ENCODE measurements at regions not wholly inside any gene's neighbourhood (a gene's known extent, or its start where the extent isn't known, plus 50 kb on each side); places are given as distances from the start of the nearest gene placed in this dataset.

DNA sequence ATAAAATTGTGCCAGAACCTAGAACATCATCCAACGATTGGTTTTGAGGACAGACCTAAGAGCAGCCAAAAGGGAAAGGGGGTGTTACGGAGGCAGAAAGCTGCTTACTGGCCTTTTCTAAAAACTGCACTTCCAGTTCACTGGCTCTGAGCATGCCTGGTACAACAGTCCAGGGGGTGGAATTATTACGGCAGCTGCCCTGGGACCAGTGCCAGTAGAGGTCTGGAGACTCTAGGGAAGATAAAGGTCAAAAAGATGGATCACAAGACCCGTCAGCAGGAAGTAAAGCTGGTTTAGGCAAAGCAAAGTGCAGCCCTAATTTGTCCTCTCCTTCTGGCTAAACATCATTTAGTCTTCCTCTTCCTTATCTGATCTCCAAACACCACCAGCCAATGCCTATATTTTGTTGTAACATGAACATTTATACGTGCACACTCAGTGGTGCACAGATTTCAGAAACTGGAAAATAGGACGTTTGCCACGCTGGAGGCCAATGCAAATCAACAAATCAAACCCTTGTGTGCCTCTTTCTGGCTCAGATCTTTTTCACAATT is 216.4 kb upstream of the DPP6 start:
- no peak overlapping the region for H3K4me3 ChIP-seq (ENCODE audit: low read length)
- TF ChIP-seq, protein P1, sequence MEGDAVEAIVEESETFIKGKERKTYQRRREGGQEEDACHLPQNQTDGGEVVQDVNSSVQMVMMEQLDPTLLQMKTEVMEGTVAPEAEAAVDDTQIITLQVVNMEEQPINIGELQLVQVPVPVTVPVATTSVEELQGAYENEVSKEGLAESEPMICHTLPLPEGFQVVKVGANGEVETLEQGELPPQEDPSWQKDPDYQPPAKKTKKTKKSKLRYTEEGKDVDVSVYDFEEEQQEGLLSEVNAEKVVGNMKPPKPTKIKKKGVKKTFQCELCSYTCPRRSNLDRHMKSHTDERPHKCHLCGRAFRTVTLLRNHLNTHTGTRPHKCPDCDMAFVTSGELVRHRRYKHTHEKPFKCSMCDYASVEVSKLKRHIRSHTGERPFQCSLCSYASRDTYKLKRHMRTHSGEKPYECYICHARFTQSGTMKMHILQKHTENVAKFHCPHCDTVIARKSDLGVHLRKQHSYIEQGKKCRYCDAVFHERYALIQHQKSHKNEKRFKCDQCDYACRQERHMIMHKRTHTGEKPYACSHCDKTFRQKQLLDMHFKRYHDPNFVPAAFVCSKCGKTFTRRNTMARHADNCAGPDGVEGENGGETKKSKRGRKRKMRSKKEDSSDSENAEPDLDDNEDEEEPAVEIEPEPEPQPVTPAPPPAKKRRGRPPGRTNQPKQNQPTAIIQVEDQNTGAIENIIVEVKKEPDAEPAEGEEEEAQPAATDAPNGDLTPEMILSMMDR (IDR thresholded peaks at IDR 0.05; ENCODE audit: insufficient read depth, low read depth, low read length, missing control alignments), result no peak
- DNase-seq (ENCODE audit: low read depth), result no peak

DNA sequence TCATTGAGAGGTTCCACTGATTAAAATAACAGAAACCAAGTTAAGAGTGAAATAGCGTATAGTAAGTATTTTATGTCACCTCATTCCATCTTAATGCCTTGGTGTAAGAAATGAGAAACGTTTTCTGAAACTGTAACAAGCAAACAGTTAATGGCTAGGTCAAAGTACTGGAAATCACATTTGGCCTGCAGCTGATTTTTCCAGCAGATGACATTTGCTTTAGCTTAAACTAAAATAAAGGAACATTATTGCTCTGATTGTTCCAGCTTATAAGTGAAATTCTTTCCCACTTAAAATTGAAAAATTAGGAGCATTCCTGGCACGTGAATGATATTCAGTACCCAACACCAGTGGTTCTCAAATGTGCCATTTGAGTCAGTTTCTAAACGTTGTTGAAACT is 213.6 kb upstream of the DPP6 start:
- TF ChIP-seq, protein P1 (IDR thresholded peaks at IDR 0.05; ENCODE audit: insufficient read depth, low read depth, low read length, missing control alignments), result no peak
- no peak for DNase-seq (ENCODE audit: low read depth)
- no peak overlapping the region for H3K4me3 ChIP-seq (ENCODE audit: low read length)

DNA sequence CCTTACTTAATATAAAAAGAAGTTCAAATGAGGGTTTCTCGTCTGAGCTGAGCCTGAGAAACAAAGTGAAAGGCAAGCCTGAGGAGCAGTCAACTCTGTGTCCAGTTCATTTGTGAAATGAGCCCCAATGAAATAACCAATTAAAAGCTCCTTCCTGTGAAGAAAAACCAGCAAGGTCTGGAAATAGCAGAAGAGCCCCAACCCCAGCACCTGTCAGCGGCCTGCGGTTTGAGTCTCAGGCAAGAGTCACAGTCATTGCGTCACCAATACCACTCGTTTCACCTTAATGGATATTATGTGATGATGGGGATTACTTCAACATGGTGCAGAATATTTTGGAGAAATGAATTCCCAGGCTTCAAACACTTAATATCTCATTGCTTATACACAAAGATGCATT is 211.3 kb upstream of the DPP6 start:
- TF ChIP-seq, protein P1 (IDR thresholded peaks at IDR 0.05; ENCODE audit: insufficient read depth, low read depth, low read length, missing control alignments), result no peak
- DNase-seq (ENCODE audit: low read depth), result no peak
- no peak overlapping the region for H3K4me3 ChIP-seq (ENCODE audit: low read length)

DNA sequence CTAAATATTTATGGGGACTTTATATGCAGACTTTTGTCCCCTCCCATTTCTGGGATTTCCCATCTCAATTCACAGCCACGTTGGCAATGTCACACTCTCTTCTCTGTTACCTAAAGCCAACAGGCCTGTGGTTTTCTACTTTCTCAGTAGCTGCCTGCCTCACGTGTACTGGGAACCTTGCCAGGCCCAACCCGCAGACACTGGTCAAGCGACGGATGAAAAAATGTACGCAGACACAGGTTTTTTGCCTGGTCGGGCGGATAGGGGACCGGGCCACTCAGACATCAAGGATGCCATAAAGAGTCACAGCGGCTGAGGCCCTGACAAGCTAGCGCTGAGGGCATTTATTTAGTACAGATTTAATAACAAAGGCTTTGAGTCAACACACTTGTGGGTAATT is 204.4 kb upstream of the DPP6 start:
- no peak overlapping the region for H3K4me3 ChIP-seq (ENCODE audit: low read length)
- TF ChIP-seq, protein P1 (IDR thresholded peaks at IDR 0.05; ENCODE audit: insufficient read depth, low read depth, low read length, missing control alignments), result no peak
- no peak for DNase-seq (ENCODE audit: low read depth)

- DNase-seq (ENCODE audit: low read depth), result no peak
- TF ChIP-seq, protein P1 (IDR thresholded peaks at IDR 0.05; ENCODE audit: insufficient read depth, low read depth, low read length, missing control alignments), result no peak
Measured at GRCh38 chr7:153852261-153852660, 199.9 kb upstream of the DPP6 start.

DNA sequence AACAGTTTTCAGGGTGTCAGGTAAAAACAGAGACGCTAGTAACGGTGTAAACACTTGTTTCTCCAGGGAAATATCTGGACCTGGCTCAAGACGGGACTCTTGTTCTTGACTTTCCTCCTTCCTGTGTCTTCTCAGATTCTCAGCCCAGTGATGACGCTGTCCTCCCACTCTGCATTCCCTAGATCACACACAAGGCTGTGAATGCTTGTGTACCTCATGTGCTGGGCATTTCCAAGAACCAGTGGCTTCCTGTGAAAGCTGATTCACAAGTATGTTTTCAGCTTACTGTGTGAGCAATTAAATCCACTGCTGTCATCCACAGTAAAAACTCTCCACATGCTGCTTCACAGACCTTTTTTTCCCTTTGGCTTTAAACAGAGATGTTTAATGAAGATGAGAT is 193.8 kb upstream of the DPP6 start:
- DNase-seq (ENCODE audit: low read depth), result no peak
- TF ChIP-seq, protein P1 (IDR thresholded peaks at IDR 0.05; ENCODE audit: insufficient read depth, low read depth, low read length, missing control alignments), result no peak
- H3K4me3 ChIP-seq (ENCODE audit: low read length), result no peak overlapping the region

More at GRCh38 chr7:153852261-153852660, 199.9 kb upstream of the DPP6 start:
- H3K4me3 ChIP-seq (ENCODE audit: low read length), result no peak overlapping the region

DNA sequence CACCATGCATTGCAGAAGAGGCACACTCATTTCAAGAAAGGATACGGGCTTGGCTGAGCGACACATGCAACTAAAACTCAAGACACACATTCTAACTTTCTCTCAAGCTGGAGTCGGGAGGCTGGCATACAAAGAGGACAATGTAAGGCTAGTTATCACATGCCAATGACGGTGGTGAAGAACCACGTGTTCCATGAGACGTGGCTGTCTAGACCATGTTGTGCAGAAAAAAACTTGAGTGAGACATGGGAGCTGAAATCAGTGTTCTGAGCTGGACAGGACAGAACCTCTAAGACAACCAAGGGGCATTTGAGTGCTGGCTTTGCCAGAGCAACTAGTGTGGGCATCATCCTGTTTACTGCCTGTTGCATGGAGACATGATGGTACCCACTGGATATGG is 193.0 kb upstream of the DPP6 start:
- TF ChIP-seq, protein P1 (IDR thresholded peaks at IDR 0.05; ENCODE audit: insufficient read depth, low read depth, low read length, missing control alignments), result no peak
- DNase-seq (ENCODE audit: low read depth), result no peak
- no peak overlapping the region for H3K4me3 ChIP-seq (ENCODE audit: low read length)

Measured in epithelial cell of esophagus (primary cell).